ENCODE measurements at regions not wholly inside any gene's neighbourhood (a gene's known extent, or its start where the extent isn't known, plus 50 kb on each side); places are given as distances from the start of the nearest gene placed in this dataset.

GRCh38 chr10:52391927-52392602 is 78.0 kb downstream of the DKK1 start:
- TF ChIP-seq ZNF274 (IDR thresholded peaks at IDR 0.05; ENCODE audit: low read depth, low read length) (no peak), YY1 (IDR thresholded peaks at IDR 0.05; ENCODE audit: insufficient read depth, insufficient read length) (no peak)
